Coronary artery (tissue), 2 donors: ENCODE measurements at regions not wholly inside any gene's neighbourhood (a gene's known extent, or its start where the extent isn't known, plus 50 kb on each side); places are given as distances from the start of the nearest gene placed in this dataset.

Source experiments
- DNase-seq: peaks from one replicate; pipeline ENCODE4 v3.0.0-alpha.2; 2017; ENCODE audit warnings: low spot score
- H3K27ac ChIP-seq, 2 donors: fragments of 200-600 bp; sonication (generic); one replicate each; pipeline ENCODE4 v1.5.1; 2016 to 2019
- H3K4me3 ChIP-seq: fragments of 200-600 bp; sonication (generic); 2 replicates; pipeline ENCODE4 v1.5.1; 2016; ENCODE audit warnings: mild to moderate bottlenecking, moderate library complexity
- TF ChIP-seq, protein P1 (sequence below): fragments of 200-600 bp; sonication (generic); IDR thresholded peaks from one replicate; pipeline ENCODE4 v1.5.1; 2019; ENCODE audit warnings: antibody characterized with exemption

DNA sequence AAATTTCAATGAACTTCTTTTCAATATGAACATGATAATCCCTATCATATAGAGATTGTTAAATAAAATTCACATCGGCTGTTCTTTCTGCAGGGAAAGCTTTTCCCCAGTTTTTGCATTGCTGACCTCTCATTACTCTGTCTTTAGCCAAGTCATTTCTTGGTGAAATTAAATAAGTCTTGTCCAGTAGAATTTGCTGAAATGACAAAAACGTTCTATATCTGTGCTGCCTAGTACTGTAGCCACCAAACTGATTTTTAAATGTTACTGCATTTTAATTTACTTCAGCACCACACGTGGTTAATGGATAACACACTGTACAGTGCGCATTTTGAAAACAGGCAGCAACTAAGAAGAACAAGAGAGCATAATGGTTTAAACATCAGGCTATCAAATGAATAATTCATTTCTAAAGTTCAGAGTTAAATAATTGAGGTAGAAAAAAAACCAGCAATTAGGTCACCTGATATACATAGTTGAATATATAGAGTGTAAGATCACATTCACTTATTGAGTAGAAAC lies 178.9 kb downstream of the LIG4 start:
- H3K4me3 ChIP-seq = no peak overlapping the region
- TF ChIP-seq, protein P1, sequence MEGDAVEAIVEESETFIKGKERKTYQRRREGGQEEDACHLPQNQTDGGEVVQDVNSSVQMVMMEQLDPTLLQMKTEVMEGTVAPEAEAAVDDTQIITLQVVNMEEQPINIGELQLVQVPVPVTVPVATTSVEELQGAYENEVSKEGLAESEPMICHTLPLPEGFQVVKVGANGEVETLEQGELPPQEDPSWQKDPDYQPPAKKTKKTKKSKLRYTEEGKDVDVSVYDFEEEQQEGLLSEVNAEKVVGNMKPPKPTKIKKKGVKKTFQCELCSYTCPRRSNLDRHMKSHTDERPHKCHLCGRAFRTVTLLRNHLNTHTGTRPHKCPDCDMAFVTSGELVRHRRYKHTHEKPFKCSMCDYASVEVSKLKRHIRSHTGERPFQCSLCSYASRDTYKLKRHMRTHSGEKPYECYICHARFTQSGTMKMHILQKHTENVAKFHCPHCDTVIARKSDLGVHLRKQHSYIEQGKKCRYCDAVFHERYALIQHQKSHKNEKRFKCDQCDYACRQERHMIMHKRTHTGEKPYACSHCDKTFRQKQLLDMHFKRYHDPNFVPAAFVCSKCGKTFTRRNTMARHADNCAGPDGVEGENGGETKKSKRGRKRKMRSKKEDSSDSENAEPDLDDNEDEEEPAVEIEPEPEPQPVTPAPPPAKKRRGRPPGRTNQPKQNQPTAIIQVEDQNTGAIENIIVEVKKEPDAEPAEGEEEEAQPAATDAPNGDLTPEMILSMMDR = no peak
- no peak for DNase-seq
- H3K27ac ChIP-seq = no peak overlapping the region

DNA sequence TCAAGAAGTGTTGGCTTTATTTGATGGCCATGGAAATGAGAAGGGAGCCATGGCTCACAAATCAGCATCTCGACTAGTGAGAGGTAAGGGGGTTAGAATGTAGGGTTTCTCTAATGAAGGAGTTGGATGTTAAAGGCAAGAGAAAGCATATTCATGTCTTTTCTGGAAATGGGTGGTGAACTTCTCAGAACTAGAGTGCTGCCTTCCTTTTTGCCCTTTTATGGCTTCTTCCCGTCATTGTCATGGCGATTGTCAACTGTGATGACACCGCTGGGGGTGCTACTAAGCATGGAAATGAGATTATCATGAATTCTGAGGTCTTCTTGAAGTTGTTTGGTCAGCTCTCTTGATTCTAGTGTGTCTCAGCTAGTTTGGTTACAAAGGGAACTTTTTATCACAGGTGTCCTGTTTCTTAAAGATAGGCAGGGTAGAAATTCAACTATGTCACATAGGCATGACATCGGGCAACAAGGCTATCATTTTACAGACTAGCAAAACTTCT lies 180.4 kb downstream of the LIG4 start:
- Histone ChIP-seq H3K27ac (no peak overlapping the region), H3K4me3 (no peak overlapping the region)
- TF ChIP-seq, protein P1 = no peak
- DNase-seq = no peak

DNA sequence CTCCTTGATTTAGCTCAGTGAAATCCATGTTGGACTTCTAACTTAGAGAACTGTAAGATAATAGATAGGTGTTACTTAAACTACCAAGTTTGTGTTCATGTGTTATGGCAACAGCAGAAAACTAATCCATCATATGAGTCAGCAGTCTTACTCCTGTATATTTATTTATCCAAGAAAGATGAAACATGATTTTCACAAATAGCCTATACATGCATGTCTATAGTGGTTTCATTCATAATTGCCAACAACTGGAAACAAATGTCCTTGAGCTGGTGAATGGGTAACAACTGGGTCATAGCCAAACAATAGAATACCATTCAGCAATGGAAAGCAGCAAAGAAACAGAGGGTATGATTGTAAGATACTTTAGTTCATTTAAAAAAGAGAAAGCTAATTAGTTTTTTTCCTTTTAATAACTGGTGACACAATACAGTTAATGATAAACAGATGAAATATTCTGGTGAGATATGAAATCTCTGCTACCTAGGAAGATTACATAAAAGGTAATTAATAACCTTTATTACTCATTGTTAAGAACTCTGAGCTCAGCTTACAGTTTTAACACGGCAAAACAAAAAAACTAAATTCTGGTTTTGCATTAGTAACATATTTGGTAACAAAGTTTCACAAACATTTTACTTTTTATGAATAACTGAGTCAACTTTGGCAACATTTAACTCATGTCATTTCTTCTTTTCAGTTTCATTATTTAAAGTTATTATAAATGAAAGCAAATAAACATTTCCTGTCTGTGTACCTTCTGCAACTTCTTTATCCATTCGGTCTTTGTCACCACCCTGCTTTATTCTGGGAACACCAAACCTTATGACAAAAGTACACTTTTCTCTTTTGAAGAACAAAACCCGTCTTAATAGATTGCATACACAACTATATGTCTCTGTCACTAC lies 181.3 kb downstream of the LIG4 start:
- TF ChIP-seq, protein P1 = no peak
- no peak for DNase-seq
- H3K4me3 ChIP-seq = no peak overlapping the region
- H3K27ac ChIP-seq = no peak overlapping the region

DNA sequence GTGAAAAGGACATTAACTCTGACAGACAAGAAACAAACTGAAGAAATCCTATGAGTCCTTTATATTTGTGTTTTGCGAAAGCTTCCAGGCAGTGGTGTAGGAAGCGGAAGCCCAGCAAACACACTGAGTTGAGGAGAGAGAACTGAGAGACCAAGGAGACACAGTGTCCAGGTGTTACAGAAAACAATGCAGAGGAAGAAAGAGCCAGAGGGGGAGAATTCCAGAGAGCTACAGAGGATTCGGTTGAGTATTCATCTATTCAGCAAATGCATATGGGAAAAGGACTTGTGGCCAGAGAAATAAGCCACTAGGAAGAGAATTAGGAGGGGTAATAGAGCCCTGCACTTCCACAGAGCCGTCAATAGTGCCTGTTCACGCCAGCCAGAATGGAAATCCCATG lies 183.5 kb downstream of the LIG4 start:
- no peak overlapping the region for H3K4me3 ChIP-seq
- TF ChIP-seq, protein P1 = no peak
- no peak overlapping the region for H3K27ac ChIP-seq
- DNase-seq = no peak

DNA sequence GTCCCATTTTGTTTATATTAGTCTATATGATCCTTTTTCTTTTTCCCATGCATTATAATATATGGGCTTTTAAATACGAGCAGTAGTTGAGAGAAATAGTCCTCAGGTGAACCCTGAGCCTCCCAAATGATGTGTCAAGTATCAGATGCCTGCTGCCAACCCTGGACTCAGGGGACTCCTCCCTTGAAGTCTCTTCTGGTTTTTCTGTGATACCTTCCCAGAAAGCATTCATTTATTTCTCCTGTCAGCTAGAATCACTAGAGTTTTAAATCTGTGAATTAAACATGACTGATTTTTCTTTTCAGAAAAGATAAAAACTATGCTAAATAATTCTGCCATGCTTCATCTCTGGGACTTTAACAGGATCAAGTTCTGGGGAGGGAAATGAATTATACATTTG lies 184.6 kb downstream of the LIG4 start:
- Histone ChIP-seq H3K4me3 (no peak overlapping the region), H3K27ac (no peak overlapping the region)
- DNase-seq = no peak
- TF ChIP-seq, protein P1 = no peak

DNA sequence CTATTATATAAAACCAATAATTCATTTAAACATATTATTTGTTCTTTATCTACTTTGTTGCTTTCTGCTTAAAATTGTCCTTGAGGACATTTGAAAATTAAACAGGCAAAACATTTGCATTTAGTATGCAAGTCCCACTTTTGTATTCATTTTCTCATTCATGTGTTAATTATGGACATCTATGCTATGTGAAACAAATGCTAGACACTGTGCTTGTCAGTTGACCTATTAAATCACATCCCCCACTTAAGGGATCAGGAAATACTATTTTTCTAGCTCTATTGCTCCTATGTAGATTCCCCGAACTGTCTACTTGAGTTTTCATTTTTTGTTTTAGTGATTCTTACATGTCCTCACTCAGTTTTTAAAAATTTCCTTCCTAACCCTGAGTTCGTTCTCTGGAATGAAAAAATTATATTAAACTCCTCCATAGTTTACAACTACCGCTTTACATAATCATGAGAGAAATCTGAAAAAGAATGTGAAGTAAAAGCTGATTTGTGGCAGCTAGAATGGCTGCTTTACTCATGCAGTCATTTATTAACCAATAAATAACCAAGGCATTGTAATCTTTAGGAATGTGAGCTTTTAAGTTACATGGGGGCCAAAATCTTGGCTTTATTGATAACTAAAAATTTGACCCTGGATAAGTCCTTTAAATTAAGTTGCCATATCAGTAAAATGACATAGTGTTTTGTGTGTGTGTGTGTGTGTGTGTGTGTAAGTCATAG lies 188.5 kb downstream of the LIG4 start:
- DNase-seq = no peak
- H3K27ac ChIP-seq = no peak overlapping the region
- TF ChIP-seq, protein P1 = no peak
- no peak overlapping the region for H3K4me3 ChIP-seq
